ENCODE measurements at regions not wholly inside any gene's neighbourhood (a gene's known extent, or its start where the extent isn't known, plus 50 kb on each side); places are given as distances from the start of the nearest gene placed in this dataset.
"Not testable (repeated sequence)": the region's sequence is repeated elsewhere in the genome, so short reads cannot be mapped to it uniquely, and the experiment has no call there.

DNA sequence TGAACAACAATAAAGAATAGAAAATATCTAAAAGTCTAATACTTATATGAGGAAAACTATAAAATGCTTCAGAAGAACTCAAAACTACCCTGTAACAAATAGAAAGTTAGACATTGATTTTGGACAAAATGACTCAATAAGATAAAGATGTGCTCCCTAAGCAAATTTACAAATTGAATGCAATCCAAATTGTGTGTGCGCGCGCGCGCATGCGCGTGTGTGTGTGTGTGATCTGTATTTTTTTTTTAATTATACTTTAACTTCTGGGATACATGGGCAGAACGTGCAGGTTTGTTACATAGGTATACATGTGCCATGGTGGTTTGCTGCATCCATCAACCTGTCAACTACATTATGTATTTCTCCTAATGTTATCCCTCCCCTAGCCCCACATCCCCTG, 320.8 kb upstream of the INTU start:
- Mint-ChIP-seq H3K27ac (no peak overlapping the region), H3K9me3 (peaks cover 18 to 36% of the 10 kb centered on the region in 2 donors), H3K36me3 (peaks cover 0 to 20% of the 10 kb centered on the region in 2 donors)
- ATAC-seq (no peak), DNase-seq (ENCODE audit: low spot score in 2 of 2) (no peak)

DNA sequence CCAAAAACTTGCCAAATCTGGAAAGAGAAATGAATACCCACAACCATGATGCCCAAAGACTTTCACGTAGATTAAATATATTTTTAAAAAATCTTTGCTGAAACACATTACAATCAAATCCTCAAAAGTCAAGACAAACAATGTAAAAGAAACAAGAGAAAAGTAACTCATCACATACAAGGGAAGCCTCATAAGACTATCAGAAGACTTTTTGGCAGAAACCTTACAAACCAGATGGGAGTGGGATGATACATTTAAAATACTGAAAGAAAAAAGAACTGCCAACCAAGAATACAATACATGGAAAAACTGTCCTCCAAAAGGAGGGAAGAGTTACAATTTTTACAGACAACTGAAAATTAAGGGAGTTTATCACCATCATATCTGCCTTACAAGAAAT, 319.0 kb upstream of the INTU start:
- Mint-ChIP-seq H3K9me3 (peaks cover 18 to 36% of the 10 kb centered on the region in 2 donors), H3K27ac (no peak overlapping the region), H3K36me3 (peaks cover 0 to 20% of the 10 kb centered on the region in 2 donors)
- DNase-seq (ENCODE audit: low spot score in 2 of 2): no peak
- no peak for ATAC-seq

DNA sequence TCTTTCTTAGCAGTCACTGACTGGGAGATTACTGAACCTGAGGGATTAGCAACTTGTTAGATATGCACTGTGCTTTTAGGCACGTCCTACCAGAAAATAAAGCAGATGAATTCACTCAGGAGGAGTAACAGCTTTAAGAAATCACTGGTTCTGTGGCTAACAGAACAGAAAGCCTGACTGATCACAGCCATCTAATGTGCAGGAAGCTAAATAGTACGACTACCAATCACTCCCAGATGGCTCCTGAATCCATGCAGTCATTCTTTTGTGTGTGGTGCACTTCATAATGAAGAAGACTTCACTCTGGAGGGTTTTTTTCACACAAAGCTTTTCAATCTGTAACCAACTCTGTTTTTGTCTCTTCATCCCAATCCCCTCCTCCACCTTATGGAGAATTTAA, 305.3 kb upstream of the INTU start:
- H3K27ac Mint-ChIP-seq: no peak overlapping the region
- ATAC-seq (no peak), DNase-seq (ENCODE audit: low spot score in 2 of 2) (no peak)
- H3K36me3 Mint-ChIP-seq: peaks cover 0 to 7% of the 10 kb centered on the region in 2 donors
- H3K9me3 Mint-ChIP-seq: peaks cover 21 to 35% of the 10 kb centered on the region in 2 donors

DNA sequence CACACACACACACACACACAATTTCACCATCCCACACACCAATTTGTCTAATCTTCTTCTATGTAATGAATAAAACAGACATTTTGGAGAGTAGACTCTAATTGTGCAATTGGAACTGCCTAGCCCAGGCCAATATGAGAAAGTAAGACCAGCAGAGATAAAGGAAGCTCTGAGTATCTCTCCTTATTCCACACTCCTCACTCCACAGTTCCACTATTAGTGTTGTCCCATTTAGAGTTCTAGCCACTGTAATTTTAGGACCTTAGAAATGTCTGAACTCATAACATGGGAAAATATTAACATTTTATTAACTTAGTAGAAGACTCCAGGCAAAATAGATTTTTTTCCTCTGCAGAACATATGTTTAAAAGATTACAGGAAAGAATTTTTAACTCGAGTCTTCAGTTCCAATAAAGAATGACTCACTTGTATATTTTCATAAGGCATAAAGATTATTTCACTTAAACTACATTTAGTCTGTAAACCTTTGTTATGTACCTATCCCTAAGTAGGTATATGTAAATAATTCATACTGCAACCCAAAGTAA, 297.6 kb upstream of the INTU start:
- peaks cover 0 to 13% of the 10 kb centered on the region in 2 donors for H3K9me3 Mint-ChIP-seq
- ATAC-seq (no peak), DNase-seq (ENCODE audit: low spot score in 2 of 2) (no peak)
- H3K27ac Mint-ChIP-seq: no peak overlapping the region
- H3K36me3 Mint-ChIP-seq: no peaks in the 10 kb centered on the region

DNA sequence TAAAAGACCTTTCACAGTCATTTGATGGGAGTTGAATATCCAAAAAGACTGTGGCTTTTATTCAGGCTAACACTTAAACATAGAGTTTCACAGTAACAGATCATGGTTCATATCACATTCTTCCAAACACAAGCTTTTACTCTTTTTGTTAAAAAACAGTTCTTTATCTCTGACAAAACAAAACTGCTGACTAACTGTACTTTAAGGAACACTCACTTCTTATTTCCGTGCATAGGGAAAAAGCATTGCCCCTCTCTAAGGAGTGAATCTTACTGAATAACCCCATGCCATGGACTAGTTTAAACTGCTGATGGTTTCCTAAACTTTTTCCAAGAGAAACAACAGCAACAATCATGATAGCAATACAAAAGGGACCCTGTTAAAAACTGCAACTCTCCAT, 297.0 kb upstream of the INTU start:
- Mint-ChIP-seq H3K36me3 (no peaks in the 10 kb centered on the region), H3K27ac (no peak overlapping the region), H3K9me3 (peaks cover 0 to 11% of the 10 kb centered on the region in 2 donors)
- DNase-seq (ENCODE audit: low spot score in 2 of 2): no peak
- ATAC-seq: no peak

DNA sequence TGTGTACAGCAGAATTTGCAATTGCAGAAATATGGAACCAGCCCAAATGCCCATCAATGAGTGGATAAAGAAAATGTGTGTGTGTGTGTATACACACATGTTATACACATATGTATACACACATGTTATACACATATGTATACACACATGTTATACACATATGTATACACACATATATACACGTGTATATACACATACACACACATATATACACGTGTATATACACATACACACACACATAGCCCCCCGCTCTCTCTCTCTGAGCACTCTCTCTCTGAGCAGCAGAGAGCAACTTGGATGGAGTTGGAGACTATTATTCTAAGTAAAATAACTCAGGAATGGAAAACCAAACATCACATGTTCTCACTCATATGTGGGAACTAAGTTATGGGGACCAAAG, 289.6 kb upstream of the INTU start:
- not testable (repeated sequence) for H3K36me3 Mint-ChIP-seq; ATAC-seq; DNase-seq (ENCODE audit: low spot score in 2 of 2); H3K27ac Mint-ChIP-seq
- peaks cover 5 to 14% of the 10 kb centered on the region in 2 donors for H3K9me3 Mint-ChIP-seq

DNA sequence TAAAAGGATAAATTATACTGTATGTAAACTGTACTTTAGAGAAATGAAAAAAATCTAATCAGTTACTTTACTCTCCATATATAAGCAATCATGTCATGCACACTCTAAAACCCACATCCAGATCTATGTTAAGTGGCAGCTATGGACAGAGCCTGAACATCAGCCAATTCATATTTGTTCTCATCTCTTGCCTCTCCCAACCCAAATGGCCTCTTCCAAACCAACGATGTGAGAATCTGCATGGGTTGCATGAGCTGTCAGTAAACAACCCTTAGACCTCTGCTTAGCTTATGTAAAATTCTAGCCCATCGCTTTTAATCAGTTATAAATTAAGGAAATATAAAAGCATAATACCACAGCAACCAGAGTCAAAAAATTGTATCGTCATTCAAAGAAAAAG, 288.7 kb upstream of the INTU start:
- H3K27ac Mint-ChIP-seq: no peak overlapping the region
- DNase-seq (ENCODE audit: low spot score in 2 of 2) (no peak), ATAC-seq (no peak)
- peaks cover 5 to 14% of the 10 kb centered on the region in 2 donors for H3K9me3 Mint-ChIP-seq
- no peaks in the 10 kb centered on the region for H3K36me3 Mint-ChIP-seq

DNA sequence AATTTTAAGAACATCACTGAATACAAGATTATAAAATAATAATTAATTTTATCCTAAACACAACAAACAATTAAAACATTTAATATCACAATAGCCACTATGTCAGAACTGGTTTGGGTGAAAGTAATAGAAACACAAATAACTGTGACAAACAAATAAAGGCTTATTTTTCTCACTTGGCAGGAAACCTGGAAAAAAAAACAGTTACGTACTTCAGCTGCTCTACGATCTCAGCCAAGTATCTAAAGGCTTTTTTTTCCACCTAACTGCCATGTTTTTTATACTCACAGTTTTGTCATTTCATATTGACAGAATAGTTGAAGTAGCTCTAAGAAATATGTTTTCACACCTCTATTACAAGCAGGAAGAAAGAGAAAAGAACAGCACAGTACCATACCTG, 284.8 kb upstream of the INTU start:
- DNase-seq (ENCODE audit: low spot score in 2 of 2) (no peak), ATAC-seq (no peak)
- peaks cover 9 to 10% of the 10 kb centered on the region in 2 donors for H3K9me3 Mint-ChIP-seq
- no peak overlapping the region for H3K27ac Mint-ChIP-seq
- no peaks in the 10 kb centered on the region for H3K36me3 Mint-ChIP-seq

DNA sequence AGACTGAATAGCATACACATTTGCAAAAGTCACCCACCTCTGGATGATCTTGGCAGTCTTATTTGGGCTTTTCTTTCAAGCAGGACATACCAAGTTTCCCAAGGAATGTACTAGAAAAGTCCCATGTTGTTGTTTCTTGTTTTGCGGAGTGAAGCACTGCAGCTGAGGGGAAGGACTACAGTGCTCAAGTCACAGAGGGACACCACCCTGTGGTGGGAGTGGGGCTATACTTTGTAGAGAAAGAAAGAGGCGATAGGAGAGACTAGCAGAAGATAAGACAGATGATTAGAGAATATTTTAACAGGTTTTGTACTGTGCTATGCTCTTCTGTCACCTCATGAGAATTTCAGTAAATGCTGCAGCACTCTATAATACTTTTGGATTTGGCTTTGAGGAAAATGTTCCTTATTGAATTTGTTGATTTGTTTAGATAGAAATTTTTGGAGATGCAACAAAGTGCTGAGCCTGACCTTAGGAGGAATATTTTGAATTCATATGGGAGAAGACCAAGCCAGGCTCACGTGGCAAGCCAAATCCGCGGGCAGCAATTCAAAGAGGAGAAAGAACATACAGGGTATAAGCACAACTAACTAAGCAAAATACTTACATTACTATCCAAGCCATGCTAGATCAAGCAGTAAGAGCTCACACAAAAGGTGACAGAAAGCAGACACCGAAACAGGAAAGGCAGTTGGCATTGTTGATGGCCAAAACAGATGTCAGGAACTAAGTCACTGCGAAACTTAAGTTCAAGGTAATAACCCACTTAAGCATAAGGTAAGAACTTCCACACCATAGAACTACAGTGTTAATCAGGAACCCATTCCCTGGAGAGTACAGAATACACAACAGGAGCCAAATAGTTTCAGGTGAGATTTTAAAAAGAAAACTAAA, 280.3 kb upstream of the INTU start:
- ATAC-seq (no peak), DNase-seq (ENCODE audit: low spot score in 2 of 2) (no peak)
- H3K9me3 Mint-ChIP-seq: peaks cover 7 to 11% of the 10 kb centered on the region in 2 donors
- H3K27ac Mint-ChIP-seq: no peak overlapping the region
- no peaks in the 10 kb centered on the region for H3K36me3 Mint-ChIP-seq

DNA sequence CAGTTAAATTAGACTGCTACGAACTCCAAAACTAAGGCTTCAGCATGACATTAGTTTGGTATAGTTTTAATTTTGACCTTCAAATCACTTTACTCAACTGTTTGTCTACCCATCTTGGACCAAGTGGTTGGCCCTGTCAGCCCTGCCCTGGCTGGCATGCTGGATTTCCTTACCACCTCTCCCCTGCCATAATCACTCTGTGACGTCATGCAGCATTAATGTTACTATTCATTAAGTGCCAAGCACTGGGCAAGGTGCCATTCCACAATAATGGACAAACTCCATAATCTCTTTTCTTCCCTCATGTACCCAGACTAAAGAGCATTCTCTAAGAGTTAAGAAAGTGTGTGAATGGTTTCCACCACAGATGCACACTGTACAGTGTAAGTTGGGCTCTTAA, 277.0 kb upstream of the INTU start:
- Mint-ChIP-seq H3K9me3 (peaks cover 7 to 11% of the 10 kb centered on the region in 2 donors), H3K27ac (no peak overlapping the region), H3K36me3 (no peaks in the 10 kb centered on the region)
- no peak for DNase-seq (ENCODE audit: low spot score in 2 of 2)
- no peak for ATAC-seq

DNA sequence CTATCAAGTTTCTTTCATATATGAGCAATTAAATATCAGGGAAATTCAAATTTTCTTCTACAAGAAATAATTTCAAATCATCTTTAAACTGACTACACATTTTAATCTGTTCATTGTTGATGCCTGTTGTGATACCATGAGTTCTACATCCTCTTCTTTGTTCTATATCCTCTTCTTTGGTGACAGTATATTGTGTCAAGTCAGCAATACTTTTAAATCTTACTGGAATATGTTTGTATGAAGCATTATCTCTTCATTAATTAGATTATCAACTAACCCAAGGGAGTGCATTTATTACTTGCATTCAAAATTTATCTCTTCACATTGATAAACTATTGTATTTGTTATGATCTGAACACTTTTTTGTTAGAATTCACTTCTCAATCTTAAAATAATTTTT, 275.0 kb upstream of the INTU start:
- Mint-ChIP-seq H3K27ac (no peak overlapping the region), H3K9me3 (peaks cover 3 to 5% of the 10 kb centered on the region in 2 donors), H3K36me3 (no peaks in the 10 kb centered on the region)
- no peak for ATAC-seq
- no peak for DNase-seq (ENCODE audit: low spot score in 2 of 2)

DNA sequence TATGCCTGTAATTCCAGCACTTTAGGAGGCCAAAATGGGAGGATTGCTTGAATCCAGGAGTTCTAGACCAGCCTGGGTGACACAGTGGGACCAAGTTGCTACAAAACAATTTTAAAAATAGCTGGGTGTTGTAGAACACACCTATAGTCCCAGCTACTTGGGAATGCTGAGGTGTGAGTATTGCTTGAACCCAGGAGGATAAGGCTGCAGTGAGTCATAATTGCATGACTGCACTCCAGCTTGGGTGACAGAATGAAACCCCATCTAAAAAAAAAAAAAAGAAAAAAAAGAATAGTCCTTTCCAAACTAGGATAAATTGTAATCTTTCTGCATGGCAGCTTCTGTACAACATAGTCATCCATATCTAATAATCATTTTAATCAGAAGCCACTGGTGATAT, 270.1 kb upstream of the INTU start:
- Mint-ChIP-seq H3K27ac (no peak overlapping the region), H3K36me3 (no peaks in the 10 kb centered on the region), H3K9me3 (peaks cover 0 to 7% of the 10 kb centered on the region in 2 donors)
- ATAC-seq (no peak), DNase-seq (ENCODE audit: low spot score in 2 of 2) (no peak)

DNA sequence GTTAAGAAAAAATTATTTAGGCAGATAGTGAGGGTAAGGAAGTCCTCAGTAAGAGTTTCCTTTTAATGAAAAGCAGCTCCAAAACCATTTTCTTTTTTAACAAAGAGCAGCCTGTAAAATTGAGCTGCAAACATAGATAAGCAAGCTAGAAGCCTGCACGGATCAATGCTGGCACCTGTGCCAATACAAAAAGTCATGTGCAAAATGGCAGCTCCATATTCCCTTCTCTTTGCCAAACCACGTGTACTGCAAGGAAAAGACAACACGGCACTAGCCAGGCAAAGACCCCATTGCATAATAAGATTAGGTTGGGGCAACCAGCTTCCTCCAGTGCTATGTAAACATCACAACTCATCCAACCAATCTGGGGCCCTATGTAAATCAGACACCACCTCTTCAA, 268.4 kb upstream of the INTU start:
- no peak overlapping the region for H3K27ac Mint-ChIP-seq
- DNase-seq (ENCODE audit: low spot score in 2 of 2) (no peak), ATAC-seq (no peak)
- H3K36me3 Mint-ChIP-seq: no peaks in the 10 kb centered on the region
- peaks cover 0 to 10% of the 10 kb centered on the region in 2 donors for H3K9me3 Mint-ChIP-seq

DNA sequence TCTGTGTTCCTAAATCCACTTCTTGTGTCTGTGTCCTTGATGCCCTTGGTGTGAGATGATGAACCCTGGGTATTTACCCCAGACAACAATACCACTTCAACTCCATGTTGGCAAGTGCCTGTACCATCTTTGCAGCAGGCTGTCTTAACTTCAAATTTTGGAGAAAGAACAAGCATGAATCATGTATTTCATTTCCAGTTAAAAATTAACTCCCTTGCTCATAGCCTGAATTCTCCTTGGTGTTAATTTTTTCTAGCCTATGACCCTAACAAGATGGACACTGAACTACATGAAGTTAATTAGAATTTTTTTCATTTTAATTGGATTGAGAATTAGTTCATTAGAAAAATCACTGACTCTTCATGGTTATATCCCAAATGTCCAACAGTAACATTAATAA, 267.8 kb upstream of the INTU start:
- H3K9me3 Mint-ChIP-seq: peaks cover 0 to 10% of the 10 kb centered on the region in 2 donors
- ATAC-seq: no peak
- DNase-seq (ENCODE audit: low spot score in 2 of 2): no peak
- no peak overlapping the region for H3K27ac Mint-ChIP-seq
- no peaks in the 10 kb centered on the region for H3K36me3 Mint-ChIP-seq

DNA sequence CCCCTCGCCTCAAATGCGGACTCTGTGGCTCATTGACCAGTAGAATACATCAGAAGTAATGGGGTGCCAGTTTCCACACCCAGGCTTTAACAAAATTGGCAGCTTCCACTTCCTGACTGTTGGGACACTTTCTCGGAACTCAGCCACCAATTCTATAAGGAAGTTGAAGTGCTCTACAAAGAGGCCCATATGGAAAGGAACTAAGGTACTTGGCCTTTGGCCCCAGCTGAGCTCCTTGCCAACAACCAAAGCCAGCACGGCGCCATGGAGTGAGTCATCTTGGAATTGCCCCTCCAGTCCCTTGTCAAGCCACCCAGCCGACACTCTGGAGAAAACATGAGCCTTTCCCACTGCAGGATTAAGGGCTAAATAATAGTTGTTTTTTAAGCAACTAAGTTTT, 262.2 kb upstream of the INTU start:
- Mint-ChIP-seq H3K9me3 (peaks cover 6 to 16% of the 10 kb centered on the region in 2 donors), H3K36me3 (no peaks in the 10 kb centered on the region), H3K27ac (no peak overlapping the region)
- DNase-seq (ENCODE audit: low spot score in 2 of 2): no peak
- no peak for ATAC-seq

DNA sequence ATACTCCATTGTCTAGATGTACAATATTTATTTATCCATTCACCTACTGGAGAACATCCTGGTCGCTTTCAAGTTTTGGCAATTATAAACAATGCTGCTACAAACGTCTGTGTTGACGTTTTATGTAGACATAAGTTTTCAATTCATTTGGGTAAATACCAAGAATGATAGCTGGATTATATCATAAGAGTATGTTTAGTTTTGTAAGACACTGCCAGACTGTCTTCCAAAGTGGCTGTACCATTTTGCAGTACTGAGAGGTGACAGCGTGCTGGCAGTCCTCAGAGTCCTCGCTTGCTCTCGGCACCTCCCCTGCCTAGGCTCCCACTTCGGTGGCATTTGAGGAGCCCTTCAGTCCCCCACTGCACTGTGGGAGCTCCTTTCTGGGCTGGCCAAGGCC, 253.3 kb upstream of the INTU start:
- no peaks in the 10 kb centered on the region for H3K36me3 Mint-ChIP-seq

DNA sequence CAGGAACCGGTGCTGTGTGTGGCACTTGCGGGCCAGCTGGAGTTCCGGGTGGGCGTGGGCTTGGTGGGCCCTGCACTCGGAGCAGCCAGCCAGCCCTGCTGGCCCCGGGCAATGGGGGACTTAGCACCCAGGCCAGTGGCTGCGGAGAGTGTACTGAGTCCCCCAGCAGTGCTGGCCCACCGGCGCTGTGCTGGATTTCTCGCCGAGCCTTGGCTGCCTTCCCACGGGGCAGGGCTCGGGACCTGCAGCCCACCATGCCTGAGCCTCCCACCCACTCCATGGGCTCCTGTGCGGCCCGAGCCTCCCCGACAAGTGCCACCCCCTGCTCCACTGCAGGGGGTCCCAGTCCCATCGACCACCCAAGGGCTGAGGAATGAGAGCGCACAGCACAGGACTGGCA, 252.8 kb upstream of the INTU start:
- not testable (repeated sequence) for H3K27ac Mint-ChIP-seq; DNase-seq (ENCODE audit: low spot score in 2 of 2); H3K9me3 Mint-ChIP-seq; ATAC-seq; H3K36me3 Mint-ChIP-seq

More for the DNA sequence above, 253.3 kb upstream of the INTU start:
- Mint-ChIP-seq H3K9me3 (peaks cover 4 to 5% of the 10 kb centered on the region in 2 donors), H3K27ac (no peak overlapping the region)
- no peak for ATAC-seq
- no peak for DNase-seq (ENCODE audit: low spot score in 2 of 2)

DNA sequence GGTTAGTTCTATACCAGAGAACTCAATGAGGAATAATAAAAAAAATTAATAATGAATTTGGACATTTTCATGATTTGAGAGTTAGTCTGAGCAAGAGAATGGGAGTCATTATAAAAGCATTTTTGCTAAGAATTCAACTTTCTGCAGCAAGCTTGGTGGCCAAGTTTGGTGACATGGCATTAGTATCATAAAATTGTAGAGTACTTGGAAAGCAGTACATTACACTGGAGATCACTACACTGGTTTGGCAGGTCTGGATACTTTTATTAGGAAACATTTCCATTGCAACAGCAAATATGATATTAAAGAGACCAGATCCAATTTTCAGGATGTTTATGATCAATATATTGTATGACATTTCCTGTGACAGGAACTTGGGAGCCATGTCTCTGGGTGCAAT, 249.1 kb upstream of the INTU start:
- no peak for DNase-seq (ENCODE audit: low spot score in 2 of 2)
- Mint-ChIP-seq H3K27ac (no peak overlapping the region), H3K36me3 (no peaks in the 10 kb centered on the region), H3K9me3 (peaks cover 0 to 5% of the 10 kb centered on the region in 2 donors)
- ATAC-seq: no peak

All from activated naive CD4-positive, alpha-beta T cell treated with anti-CD3 and anti-CD28 coated beads, Interleukin-2, amount 50 U/mL, for 72 hours (primary cell).